Common myeloid progenitor, CD34-positive (primary cell): ENCODE measurements at regions not wholly inside any gene's neighbourhood (a gene's known extent, or its start where the extent isn't known, plus 50 kb on each side); places are given as distances from the start of the nearest gene placed in this dataset.
A peak's percentile ranks its signal among the peaks of the same experiment; 100 is the strongest.

Experiments
- CTCF ChIA-PET: fragments of 350-600 bp; sonication (Branson Sonifier 250); formaldehyde crosslinking; loops from one replicate; lab custom pipeline; 2021; ENCODE audit warnings: antibody characterized with exemption; lab: Charles Lee
- POLR2A ChIA-PET: fragments of 350-600 bp; sonication (Branson Sonifier 250); formaldehyde crosslinking; loops from one replicate; lab custom pipeline; 2021; ENCODE audit warnings: antibody characterized with exemption; lab: Charles Lee
- DNase-seq, 3 donors: peaks; one replicate each; pipeline versions ENCODE4 v3.0.0 to v3.0.0-alpha.2; 2013
- H3K27ac ChIP-seq, 2 experiments: 1 replicate in 1 of 2; 2 replicates in 1 of 2; pipeline ENCODE4 v1.7.0; 2013; ENCODE audit warnings: inconsistent platforms in 2 of 2, low read length in 2 of 2, mild to moderate bottlenecking in 2 of 2, low read depth in 1 of 2, moderate library complexity in 1 of 2; ENCODE audit not compliant: severe bottlenecking in 2 of 2, insufficient read depth in 1 of 2, poor library complexity in 1 of 2
- H3K27me3 ChIP-seq, 5 experiments: replicated peaks in 2 of 5; 1 replicate in 3 of 5; 2 replicates in 2 of 5; pipeline versions ENCODE4 v1.6.1 to v1.7.0; 2013; ENCODE audit warnings: low read length in 4 of 5, mild to moderate bottlenecking in 2 of 5, moderate library complexity in 2 of 5, inconsistent platforms in 1 of 5; ENCODE audit not compliant: insufficient read depth in 5 of 5, control insufficient read depth in 4 of 5
- H3K36me3 ChIP-seq, 4 experiments: 1 replicate in 2 of 4; 2 replicates in 2 of 4; pipeline versions ENCODE4 v1.6.1 to v1.7.0; 2013; ENCODE audit warnings: low read length in 3 of 4, control low read depth in 1 of 4, mild to moderate bottlenecking in 1 of 4; ENCODE audit not compliant: control insufficient read depth in 4 of 4, insufficient read depth in 4 of 4
- H3K4me1 ChIP-seq, 4 experiments: 1 replicate in 3 of 4; 2 replicates in 1 of 4; pipeline versions ENCODE4 v1.6.1 to v1.7.1; 2013; ENCODE audit warnings: low read length in 3 of 4, mild to moderate bottlenecking in 3 of 4, control low read depth in 1 of 4, inconsistent platforms in 1 of 4, moderate library complexity in 1 of 4; ENCODE audit not compliant: control insufficient read depth in 4 of 4, insufficient read depth in 4 of 4; ENCODE audit errors: control extremely low read depth in 1 of 4
- H3K4me3 ChIP-seq, 7 experiments: 1 replicate in 4 of 7; 2 replicates in 3 of 7; pipeline versions ENCODE4 v1.5.1 to v1.7.0; 2013; ENCODE audit warnings: mild to moderate bottlenecking in 7 of 7, low read length in 6 of 7, moderate library complexity in 6 of 7, inconsistent platforms in 2 of 7, low read depth in 2 of 7, control low read depth in 1 of 7; ENCODE audit not compliant: insufficient read depth in 4 of 7, control insufficient read depth in 1 of 7; ENCODE audit errors: extremely low read depth in 1 of 7
- H3K9me3 ChIP-seq, 5 experiments: 1 replicate in 4 of 5; 2 replicates in 1 of 5; pipeline versions ENCODE4 v1.6.1 to v1.7.1; 2013; ENCODE audit warnings: low read length in 4 of 5, mild to moderate bottlenecking in 2 of 5, inconsistent platforms in 1 of 5, low read depth in 1 of 5, moderate library complexity in 1 of 5; ENCODE audit not compliant: control insufficient read depth in 4 of 5, insufficient read depth in 2 of 5; ENCODE audit errors: control extremely low read depth in 1 of 5
- WGBS: methylation state at CpG from one replicate; pipeline ENCODE4 v1.1.5; 2013; ENCODE audit not compliant: insufficient coverage; 5-methylcytosine and 5-hydroxymethylcytosine counted together

DNA sequence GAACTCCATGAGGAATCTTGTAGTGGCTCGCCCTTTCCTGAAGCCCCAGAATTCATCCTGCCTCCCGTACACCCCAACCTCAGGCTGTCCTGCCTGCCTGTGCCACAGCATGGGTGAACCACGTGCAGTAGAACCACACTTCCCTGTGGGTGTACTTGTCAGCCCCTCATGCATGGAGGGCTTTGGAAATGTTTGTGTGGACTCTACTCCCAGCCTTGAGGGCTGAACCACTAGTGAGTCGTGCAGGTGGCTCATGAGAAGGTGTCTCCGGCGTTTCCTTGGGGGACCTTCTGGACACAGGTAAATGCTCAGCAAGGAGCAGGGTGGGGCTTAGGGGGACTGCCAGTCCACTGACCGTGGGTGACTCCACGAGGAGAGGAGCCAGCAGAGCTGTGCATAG is 58.7 kb upstream of the ADORA2B start:
- ChIA-PET CTCF (interaction anchor here (0.7 kb wide), 1 partner anchor 56 kb away, joined by 3 read pairs; no protein-coding TSS in a partner anchor), POLR2A (no interaction called here)
- peaks cover 0 to 2% (median 0%) of the 10 kb centered on the region in 5 experiments for H3K27me3 ChIP-seq
- no peak overlapping the region for H3K27ac ChIP-seq
- DNase-seq, result no peak
- no peaks in the 10 kb centered on the region for H3K36me3 ChIP-seq
- peaks cover 0 to 24% (median 11%) of the 10 kb centered on the region in 4 experiments for H3K4me1 ChIP-seq
- 84% methylated on average over 8 of the region's 8 CpGs for WGBS
- H3K9me3 ChIP-seq, result no peaks in the 10 kb centered on the region
- H3K4me3 ChIP-seq, result no peak overlapping the region

DNA sequence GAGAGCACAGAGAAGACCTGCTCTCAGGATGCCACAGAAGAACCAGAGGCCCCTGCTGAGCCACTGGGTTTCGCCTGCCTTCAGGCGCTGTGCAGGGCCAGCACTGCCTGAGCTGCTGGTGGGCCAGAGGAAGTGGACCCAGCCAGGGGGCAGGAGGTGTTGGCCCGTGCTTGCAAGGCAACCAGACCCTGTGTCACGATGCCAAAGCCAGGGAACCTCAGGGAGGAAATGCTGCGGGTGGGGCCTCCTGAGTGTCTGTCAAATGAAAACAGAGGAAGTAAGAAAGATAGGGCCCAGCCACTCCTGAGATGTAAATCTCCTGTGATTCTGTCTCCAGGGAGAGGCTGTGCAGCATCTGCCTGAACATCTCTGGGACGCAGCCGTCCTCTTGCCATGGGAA is 58.1 kb upstream of the ADORA2B start:
- Histone ChIP-seq H3K4me3 (peak overlapping the region in 2 of 7 experiments; percentile 21 to 28), H3K27me3 (peaks cover 0 to 2% (median 0%) of the 10 kb centered on the region in 5 experiments), H3K36me3 (no peaks in the 10 kb centered on the region), H3K4me1 (peaks cover 0 to 24% (median 11%) of the 10 kb centered on the region in 4 experiments), H3K9me3 (no peaks in the 10 kb centered on the region), H3K27ac (no peak overlapping the region)
- CTCF ChIA-PET, result interaction anchor here (0.7 kb wide), 1 partner anchor 56 kb away, joined by 3 read pairs; no protein-coding TSS in a partner anchor
- POLR2A ChIA-PET, result no interaction called here
- WGBS, result 18% methylated on average over 7 of the region's 7 CpGs
- DNase-seq, result peak; percentile 33 to 73 (median 40)

DNA sequence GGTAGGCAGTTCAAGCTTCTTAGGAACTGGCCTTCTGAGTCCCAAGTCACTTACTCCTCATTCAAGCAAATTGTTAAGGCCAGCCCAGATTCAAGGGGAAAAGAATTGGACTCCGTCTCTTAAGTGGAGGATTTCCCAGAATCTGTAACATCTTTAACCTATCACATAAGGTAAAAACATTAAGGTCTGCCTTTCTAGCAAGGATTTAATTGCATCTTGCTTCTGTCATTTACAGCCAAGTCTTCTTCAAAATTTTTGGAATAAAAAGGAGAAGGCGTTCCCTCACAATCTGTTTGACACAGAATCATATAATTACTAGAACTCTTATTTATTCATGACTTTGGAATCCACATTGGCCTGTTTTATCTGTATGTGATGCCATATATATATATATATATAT is 56.5 kb upstream of the ADORA2B start:
- Histone ChIP-seq H3K27me3 (no peaks in the 10 kb centered on the region), H3K27ac (no peak overlapping the region), H3K36me3 (no peaks in the 10 kb centered on the region), H3K4me1 (peaks cover 0 to 33% (median 11%) of the 10 kb centered on the region in 4 experiments), H3K9me3 (no peaks in the 10 kb centered on the region), H3K4me3 (no peak overlapping the region)
- WGBS, result no CpG with 5 or more reads among the region's 2 CpGs
- DNase-seq, result no peak
- ChIA-PET POLR2A (no interaction called here), CTCF (no interaction called here)

DNA sequence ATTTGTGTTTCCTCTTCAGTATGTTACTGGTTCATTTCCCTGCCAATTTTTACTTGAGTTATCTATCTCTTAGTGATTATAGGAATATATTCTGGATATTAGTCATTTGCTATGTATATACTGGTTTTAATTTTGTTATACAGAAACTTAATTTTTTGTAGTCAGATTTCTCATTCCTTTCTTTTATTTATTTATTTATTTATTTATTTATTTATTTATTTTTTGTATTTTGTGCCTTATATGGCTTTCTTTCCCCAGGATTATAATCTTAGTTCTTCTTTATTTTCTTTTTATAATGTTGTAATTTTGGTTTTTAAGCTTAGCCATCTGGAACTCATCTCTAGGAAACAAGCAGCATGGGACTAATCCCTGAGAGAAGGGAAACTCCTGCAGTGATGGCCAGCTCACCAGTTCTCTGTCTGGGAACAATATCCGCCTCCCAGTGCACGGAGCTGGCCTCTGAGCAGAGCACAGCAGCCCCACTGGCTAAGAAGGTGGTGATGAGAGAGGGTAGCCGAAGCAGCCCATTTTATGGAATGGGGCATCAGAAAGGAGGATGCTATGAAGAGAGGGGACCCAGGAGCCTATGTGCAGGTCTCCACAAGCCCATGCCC is 54.5 kb upstream of the ADORA2B start:
- Histone ChIP-seq H3K36me3 (no peaks in the 10 kb centered on the region), H3K4me1 (peaks cover 0 to 45% (median 13%) of the 10 kb centered on the region in 4 experiments), H3K27ac (no peak overlapping the region), H3K4me3 (no peak overlapping the region), H3K27me3 (no peaks in the 10 kb centered on the region), H3K9me3 (no peaks in the 10 kb centered on the region)
- 94% methylated on average over 3 of the region's 3 CpGs for WGBS
- ChIA-PET CTCF (no interaction called here), POLR2A (no interaction called here)
- no peak for DNase-seq

DNA sequence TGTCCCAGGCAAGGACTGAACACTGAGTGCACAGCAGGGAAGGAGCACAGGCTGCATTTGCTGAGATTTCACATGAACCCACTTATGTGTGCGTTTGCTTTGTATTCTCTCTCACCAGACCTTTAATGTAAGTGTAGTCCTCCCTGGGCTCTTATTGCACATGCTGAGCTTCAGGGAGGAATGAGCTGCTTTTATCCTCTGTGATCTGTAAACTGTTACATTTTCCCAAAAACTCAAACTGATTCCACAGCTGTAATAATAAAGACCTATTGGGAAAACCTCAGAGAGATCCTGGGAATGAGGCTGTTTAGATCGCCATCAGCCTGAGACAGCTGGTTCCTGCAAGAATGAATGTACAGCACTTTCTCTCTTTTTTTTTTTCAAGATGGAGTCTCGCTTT is 53.6 kb upstream of the ADORA2B start:
- no peak for DNase-seq
- 100% methylated on average over 2 of the region's 3 CpGs for WGBS
- CTCF ChIA-PET, result interaction anchor here (1.4 kb wide), 1 partner anchor 9 kb away, joined by 3 read pairs; no protein-coding TSS in a partner anchor
- Histone ChIP-seq H3K4me1 (peaks cover 0 to 39% (median 10%) of the 10 kb centered on the region in 4 experiments), H3K27ac (no peak overlapping the region), H3K4me3 (no peak overlapping the region), H3K9me3 (no peaks in the 10 kb centered on the region), H3K36me3 (no peaks in the 10 kb centered on the region), H3K27me3 (no peaks in the 10 kb centered on the region)
- POLR2A ChIA-PET, result interaction anchor here (0.6 kb wide), 1 partner anchor 411 kb away, joined by 3 read pairs; no protein-coding TSS in a partner anchor

DNA sequence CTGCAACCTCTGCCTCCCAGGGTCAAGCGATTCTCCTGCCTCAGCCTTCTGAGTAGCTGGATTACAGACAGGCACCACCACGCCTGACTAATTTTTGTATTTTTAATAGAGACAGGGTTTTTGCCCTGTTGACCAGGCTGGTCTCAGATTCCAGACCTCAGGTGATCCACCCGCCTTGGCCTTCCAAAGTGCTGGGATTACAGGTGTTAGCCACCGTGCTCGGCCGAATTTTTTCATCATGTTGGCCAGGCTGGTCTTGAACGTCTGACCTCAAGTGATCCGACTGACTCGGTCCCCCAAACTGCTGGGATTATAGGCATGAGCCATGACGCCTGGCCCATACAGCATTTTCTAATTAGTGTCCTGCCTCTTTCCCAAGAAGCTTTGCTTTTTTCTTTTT is 52.7 kb upstream of the ADORA2B start:
- 95% methylated on average over 9 of the region's 10 CpGs for WGBS
- Histone ChIP-seq H3K27ac (no peak overlapping the region), H3K36me3 (no peaks in the 10 kb centered on the region), H3K4me1 (peaks cover 0 to 30% (median 2%) of the 10 kb centered on the region in 4 experiments), H3K9me3 (peaks cover 0 to 2% (median 0%) of the 10 kb centered on the region in 5 experiments), H3K27me3 (no peaks in the 10 kb centered on the region), H3K4me3 (no peak overlapping the region)
- no peak for DNase-seq
- ChIA-PET CTCF (interaction anchor here (1.4 kb wide), 1 partner anchor 8 kb away, joined by 3 read pairs; no protein-coding TSS in a partner anchor), POLR2A (no interaction called here)
